HEK293T (cell line): ENCODE measurements at regions not wholly inside any gene's neighbourhood (a gene's known extent, or its start where the extent isn't known, plus 50 kb on each side); places are given as distances from the start of the nearest gene placed in this dataset.

ENCODE experiments used
- CTCF ChIA-PET: fragments of 350-600 bp; formaldehyde crosslinking; extraction: SDS; loops from one replicate; lab custom pipeline; 2021; ENCODE audit warnings: antibody characterized with exemption, inconsistent platforms; lab: Yijun Ruan, JAX
- POLR2A ChIA-PET: fragments of 350-600 bp; formaldehyde crosslinking; extraction: SDS; loops from one replicate; lab custom pipeline; 2020; ENCODE audit warnings: antibody characterized with exemption, inconsistent platforms; lab: Yijun Ruan, JAX
- DNase-seq: peaks from one replicate; pipeline ENCODE4 v3.0.0; 2012; ENCODE audit warnings: mixed read lengths; ENCODE audit errors: extremely low spot score
- ARNT ChIP-seq: fragments of 450-650 bp; IDR thresholded peaks from 2 replicates; pipeline ENCODE4 v1.6.1; 2017; ENCODE audit warnings: mild to moderate bottlenecking
- BHLHE40 ChIP-seq: fragments of 450-650 bp; IDR thresholded peaks from 2 replicates; pipeline ENCODE4 v1.6.1; 2016; ENCODE audit warnings: mild to moderate bottlenecking, moderate library complexity, borderline replicate concordance
- CTBP1 ChIP-seq: fragments of 450-650 bp; IDR thresholded peaks from 2 replicates; pipeline ENCODE4 v1.6.1; 2016; ENCODE audit warnings: borderline replicate concordance
- ELF4 ChIP-seq: fragments of 450-650 bp; IDR thresholded peaks from 2 replicates; pipeline ENCODE4 v1.6.1; 2017; ENCODE audit warnings: antibody characterized with exemption
- FOXA1 ChIP-seq: fragments of 450-650 bp; IDR thresholded peaks from 2 replicates; pipeline ENCODE4 v1.6.1; 2016; ENCODE audit warnings: mild to moderate bottlenecking
- FOXK2 ChIP-seq: fragments of 450-650 bp; IDR thresholded peaks from 2 replicates; pipeline ENCODE4 v1.6.1; 2016; ENCODE audit warnings: mild to moderate bottlenecking
- FOXM1 ChIP-seq: fragments of 450-650 bp; IDR thresholded peaks from 2 replicates; pipeline ENCODE4 v1.6.1; 2017; ENCODE audit warnings: mild to moderate bottlenecking, borderline replicate concordance
- HDGF ChIP-seq: fragments of 450-650 bp; IDR thresholded peaks from 2 replicates; pipeline ENCODE4 v1.6.1; 2017; ENCODE audit warnings: antibody characterized with exemption, borderline replicate concordance
- L3MBTL2 ChIP-seq: fragments of 450-650 bp; conservative IDR thresholded peaks from 2 replicates; pipeline ENCODE4 v1.6.1; 2016; ENCODE audit warnings: mild to moderate bottlenecking
- LEF1 ChIP-seq: fragments of 450-650 bp; IDR thresholded peaks from 2 replicates; pipeline ENCODE4 v1.6.1; 2017; ENCODE audit warnings: mild to moderate bottlenecking, borderline replicate concordance
- NFRKB ChIP-seq: fragments of 450-650 bp; IDR thresholded peaks from 2 replicates; pipeline ENCODE4 v1.6.1; 2016; ENCODE audit warnings: mild to moderate bottlenecking, moderate library complexity
- SP1 ChIP-seq: fragments of 450-650 bp; IDR thresholded peaks from 2 replicates; pipeline ENCODE4 v1.6.1; 2017
- SUZ12 ChIP-seq: fragments of 450-650 bp; IDR thresholded peaks from 2 replicates; pipeline ENCODE4 v1.6.1; 2016; ENCODE audit warnings: mild to moderate bottlenecking
- TARDBP ChIP-seq: fragments of 450-650 bp; IDR thresholded peaks from 2 replicates; pipeline ENCODE4 v1.6.1; 2016
- ZNF384 ChIP-seq: fragments of 450-650 bp; IDR thresholded peaks from 2 replicates; pipeline ENCODE4 v1.6.1; 2016
- TF ChIP-seq, protein P1 (sequence below): fragments of 450-650 bp; IDR thresholded peaks from 2 replicates; pipeline ENCODE4 v1.6.1; 2016

DNA sequence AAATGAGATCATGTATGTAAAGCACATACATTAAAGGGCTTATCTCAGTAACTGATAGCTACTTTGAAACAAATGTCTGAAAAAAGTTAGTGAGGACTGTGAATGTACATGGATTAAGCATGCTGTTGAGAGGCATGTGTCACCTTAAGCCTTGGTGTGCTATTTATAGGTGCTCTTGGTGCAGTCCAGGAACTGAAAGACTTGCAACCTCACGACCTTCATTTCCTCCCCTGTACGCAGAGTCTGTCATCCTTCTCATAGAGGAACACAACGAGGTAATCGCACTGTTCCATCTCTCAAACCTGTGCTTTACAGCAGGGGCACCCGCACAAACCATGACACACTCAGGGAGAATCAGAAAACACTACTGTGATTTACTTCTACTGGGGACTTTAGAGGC lies 65.6 kb downstream of the UFM1 start:
- POLR2A ChIA-PET, result no interaction called here
- TF ChIP-seq, protein P1, sequence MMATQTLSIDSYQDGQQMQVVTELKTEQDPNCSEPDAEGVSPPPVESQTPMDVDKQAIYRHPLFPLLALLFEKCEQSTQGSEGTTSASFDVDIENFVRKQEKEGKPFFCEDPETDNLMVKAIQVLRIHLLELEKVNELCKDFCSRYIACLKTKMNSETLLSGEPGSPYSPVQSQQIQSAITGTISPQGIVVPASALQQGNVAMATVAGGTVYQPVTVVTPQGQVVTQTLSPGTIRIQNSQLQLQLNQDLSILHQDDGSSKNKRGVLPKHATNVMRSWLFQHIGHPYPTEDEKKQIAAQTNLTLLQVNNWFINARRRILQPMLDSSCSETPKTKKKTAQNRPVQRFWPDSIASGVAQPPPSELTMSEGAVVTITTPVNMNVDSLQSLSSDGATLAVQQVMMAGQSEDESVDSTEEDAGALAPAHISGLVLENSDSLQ, result no peak
- TF ChIP-seq SUZ12 (no peak), L3MBTL2 (no peak), LEF1 (no peak), NFRKB (no peak), TARDBP (no peak), BHLHE40 (no peak), ELF4 (no peak), CTBP1 (no peak), ARNT (no peak), FOXA1 (no peak), FOXK2 (no peak), HDGF (no peak), SP1 (no peak), FOXM1 (no peak), ZNF384 (no peak)
- CTCF ChIA-PET, result interaction anchor here (0.5 kb wide), 1 partner anchor 698 kb away, joined by 3 read pairs; no protein-coding TSS in a partner anchor
- peak; percentile 12 for DNase-seq

DNA sequence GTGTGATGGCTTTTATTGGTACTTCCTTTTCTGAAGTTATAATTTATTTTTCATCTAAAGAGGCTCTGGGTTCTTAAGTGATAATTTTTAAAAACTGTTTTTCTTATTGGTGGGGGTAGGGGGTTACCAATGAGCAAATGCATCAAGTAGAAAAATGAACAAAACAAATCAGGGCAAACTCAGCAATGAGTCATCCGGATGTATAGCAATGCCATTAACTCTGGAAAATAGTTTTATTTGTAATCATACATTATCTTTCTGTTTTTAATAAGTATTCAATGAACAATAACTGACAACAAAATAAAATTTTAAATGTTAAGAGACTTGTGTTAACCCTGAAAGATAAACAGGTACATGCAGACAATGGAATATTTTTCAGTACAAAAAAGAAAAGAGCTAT lies 67.6 kb downstream of the UFM1 start:
- ChIA-PET CTCF (no interaction called here), POLR2A (no interaction called here)
- no peak for DNase-seq
- TF ChIP-seq ARNT, result no peak
- no peak for TF ChIP-seq FOXM1
- TF ChIP-seq LEF1, result no peak
- TF ChIP-seq SUZ12, result no peak
- no peak for TF ChIP-seq NFRKB

DNA sequence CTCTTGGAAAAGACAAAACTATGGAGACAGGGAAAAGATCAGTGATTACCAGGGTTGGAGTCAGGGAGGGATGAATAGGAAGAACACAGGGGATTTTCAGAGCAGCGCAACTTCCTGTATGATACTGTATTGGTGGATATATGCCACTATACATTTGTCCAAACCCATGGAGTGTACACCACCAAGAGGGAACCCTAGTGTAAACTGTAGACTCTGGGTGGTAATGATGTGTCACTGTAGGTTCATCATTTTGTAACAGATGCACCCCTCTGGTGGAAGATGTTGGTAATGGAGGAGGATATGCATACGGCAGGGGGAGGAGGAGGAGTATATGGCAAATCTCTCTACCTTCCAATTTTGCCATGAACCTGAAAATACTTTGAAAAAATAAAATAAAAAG lies 68.1 kb downstream of the UFM1 start:
- CTCF ChIA-PET, result no interaction called here
- POLR2A ChIA-PET, result no interaction called here
- no peak for TF ChIP-seq FOXM1
- DNase-seq, result peak; percentile 32

DNA sequence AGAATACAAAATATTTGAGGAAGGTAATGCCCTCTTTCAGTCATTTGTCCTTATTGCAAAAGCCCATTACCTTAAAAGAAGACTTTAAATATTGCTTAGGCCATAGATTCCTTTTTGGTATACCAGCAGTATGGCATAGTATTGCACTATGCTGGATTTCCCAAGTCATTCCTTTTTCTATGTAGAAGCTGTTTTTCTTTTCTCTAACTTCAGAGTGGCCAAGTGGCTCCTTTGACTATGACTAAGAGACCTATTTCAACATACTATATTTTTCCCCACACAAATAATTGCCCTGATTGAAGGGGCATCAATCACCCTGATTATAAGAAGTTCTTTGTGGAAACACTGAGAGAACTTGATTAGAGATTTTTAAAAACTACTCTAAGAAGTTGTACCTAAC lies 68.6 kb downstream of the UFM1 start:
- DNase-seq, result no peak
- TF ChIP-seq CTBP1 (no peak), NFRKB (no peak), FOXM1 (no peak), HDGF (no peak), LEF1 (no peak), ARNT (no peak), BHLHE40 (no peak), FOXK2 (no peak)
- TF ChIP-seq, protein P1, result no peak
- CTCF ChIA-PET, result no interaction called here
- POLR2A ChIA-PET, result no interaction called here

DNA sequence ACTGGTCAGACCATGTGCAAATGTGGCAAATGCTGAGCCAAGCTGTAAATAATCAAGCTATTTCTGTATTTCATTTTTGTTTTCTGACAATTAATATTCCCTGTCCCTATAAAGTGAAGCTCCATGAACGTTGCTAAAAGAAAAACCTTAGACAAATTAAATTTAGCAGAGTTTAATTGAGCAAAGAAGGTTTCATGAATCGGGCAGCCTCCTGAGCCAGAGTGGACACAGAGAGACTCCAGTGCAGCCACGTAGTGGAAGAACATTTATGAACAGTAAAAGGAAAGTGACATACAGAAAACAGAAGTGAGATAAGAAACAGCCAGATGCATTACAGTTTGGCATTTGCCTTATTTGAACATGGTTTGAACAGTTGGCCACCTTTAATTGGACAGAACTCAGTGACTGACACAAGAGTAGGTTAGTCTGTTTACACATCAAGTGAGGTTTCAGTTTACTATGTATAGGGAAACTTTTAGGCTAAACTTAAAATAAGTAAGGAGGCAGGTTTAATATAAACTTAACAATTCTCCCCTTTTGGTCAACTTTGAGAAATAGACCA lies 69.7 kb downstream of the UFM1 start:
- ChIA-PET CTCF (interaction anchor here (0.6 kb wide), 1 partner anchor 999 kb away, joined by 3 read pairs; no protein-coding TSS in a partner anchor), POLR2A (no interaction called here)
- no peak for TF ChIP-seq HDGF
- TF ChIP-seq, protein P1, result no peak
- TF ChIP-seq FOXA1, result no peak
- no peak for TF ChIP-seq ELF4
- no peak for TF ChIP-seq L3MBTL2
- no peak for TF ChIP-seq SUZ12
- no peak for TF ChIP-seq CTBP1
- TF ChIP-seq BHLHE40, result no peak
- TF ChIP-seq ARNT, result no peak
- no peak for TF ChIP-seq FOXK2
- TF ChIP-seq LEF1, result no peak
- TF ChIP-seq SP1, result no peak
- TF ChIP-seq ZNF384, result no peak
- no peak for TF ChIP-seq NFRKB
- no peak for TF ChIP-seq FOXM1
- no peak for TF ChIP-seq TARDBP
- no peak for DNase-seq

DNA sequence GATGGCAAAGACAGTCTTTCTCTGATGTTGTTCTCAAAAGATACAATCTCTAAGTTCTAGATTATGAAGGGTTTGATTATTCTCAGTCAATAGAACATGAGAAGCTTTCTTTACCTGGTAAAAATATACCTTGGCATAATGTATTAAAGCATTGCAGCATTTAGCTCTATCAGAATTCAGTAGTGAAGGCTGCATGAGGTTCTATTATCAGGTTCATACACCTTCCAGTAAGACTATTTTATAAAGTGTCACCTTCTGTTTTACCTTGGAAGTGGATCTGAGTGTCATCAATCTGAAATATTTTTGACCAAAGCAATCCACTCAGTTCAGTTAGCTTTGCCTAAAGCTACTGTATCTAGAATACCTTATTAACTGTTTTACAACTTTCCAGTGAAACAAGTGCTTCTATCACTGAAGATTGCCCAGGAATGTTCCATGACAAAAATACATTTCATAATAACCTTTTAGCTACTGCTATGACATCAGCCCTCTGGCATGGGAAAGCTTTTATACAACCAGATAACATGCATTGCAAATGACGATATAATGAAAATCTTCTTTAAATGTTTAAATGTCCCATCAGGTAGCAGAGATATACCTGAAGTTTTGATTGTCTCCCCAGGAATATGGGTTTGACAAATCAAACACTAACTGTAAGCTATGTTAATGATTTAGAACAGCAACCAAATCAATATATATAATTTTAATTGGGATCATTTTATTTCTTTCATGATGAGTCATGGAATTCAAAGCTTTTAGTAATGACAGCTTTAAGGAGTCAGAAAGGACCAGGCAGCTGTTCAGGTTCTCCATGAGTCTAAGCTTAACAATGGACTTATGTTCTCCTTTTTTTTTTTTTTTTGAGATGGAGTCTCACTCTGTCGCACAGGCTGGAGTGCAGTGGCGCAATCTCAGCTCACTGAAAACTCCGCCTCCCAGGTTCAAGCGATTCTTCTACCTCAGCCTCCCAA lies 72.2 kb downstream of the UFM1 start:
- CTCF ChIA-PET, result no interaction called here
- POLR2A ChIA-PET, result no interaction called here
- TF ChIP-seq FOXM1 (no peak), TARDBP (no peak), BHLHE40 (no peak), ARNT (no peak), HDGF (no peak), FOXA1 (no peak), LEF1 (no peak), ZNF384 (no peak), L3MBTL2 (no peak), SUZ12 (no peak), CTBP1 (no peak), FOXK2 (no peak), ELF4 (no peak), NFRKB (no peak), SP1 (no peak)
- TF ChIP-seq, protein P1, result no peak
- no peak for DNase-seq
